ENCODE measurements at regions not wholly inside any gene's neighbourhood (a gene's known extent, or its start where the extent isn't known, plus 50 kb on each side); places are given as distances from the start of the nearest gene placed in this dataset.

DNA sequence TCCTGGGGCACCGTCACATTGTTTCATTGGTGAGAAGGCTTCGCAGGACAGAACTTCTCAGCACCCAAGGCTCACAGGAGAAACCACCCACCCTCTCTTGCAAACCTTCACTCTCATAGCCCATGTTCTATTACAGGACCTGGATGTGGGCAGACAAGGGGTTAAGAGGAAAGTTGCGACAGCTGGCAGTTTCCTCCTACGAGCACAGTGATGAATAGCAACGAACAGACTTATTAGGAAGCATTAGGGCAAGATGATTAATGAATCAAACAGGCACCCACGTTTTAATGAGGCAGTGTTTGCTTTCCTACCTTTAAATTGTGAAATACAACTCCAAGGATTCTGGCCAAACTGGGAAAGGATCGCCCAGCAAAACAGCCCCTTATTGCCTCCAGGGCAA is 339.3 kb downstream of the DRD1 start:
- no peak for ATAC-seq
- Mint-ChIP-seq H3K4me1 (ENCODE audit: low read depth) (no peaks in the 10 kb centered on the region), H3K27ac (no peak overlapping the region), H3K27me3 (ENCODE audit: low read depth) (peaks cover 9% of the 10 kb centered on the region), H3K4me3 (no peak overlapping the region), H3K36me3 (ENCODE audit: low read depth) (no peaks in the 10 kb centered on the region), H3K9me3 (ENCODE audit: insufficient read depth) (peaks cover 6% of the 10 kb centered on the region)
- DNase-seq: no peak
- POLR2A ChIA-PET: no interaction called here
- CTCF ChIA-PET: no interaction called here

DNA sequence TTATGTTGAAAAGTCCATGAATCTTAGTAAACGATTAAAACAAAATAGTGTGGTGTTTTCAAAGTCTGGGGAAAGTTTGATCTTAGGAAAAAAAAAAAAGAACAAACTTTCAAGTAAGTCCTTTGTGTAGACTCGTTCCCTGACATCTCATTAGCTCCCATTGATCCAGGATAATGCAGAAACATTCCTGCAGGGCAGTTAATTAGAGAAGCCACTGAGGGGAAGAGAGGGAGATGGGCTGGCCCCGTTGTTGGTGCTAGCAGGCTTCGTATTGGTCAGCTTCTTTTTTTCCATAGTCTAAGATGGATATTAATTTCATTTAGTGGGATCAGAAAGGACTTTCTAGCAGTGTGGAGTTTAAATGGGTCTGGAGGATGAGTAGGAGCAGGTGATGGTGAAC is 340.2 kb downstream of the DRD1 start:
- no peaks in the 10 kb centered on the region for H3K4me1 Mint-ChIP-seq (ENCODE audit: low read depth)

GRCh38 chr5:175102717-175103116 is 341.3 kb downstream of the DRD1 start:
- ATAC-seq: no peak
- ChIA-PET CTCF (no interaction called here), POLR2A (no interaction called here)
- Mint-ChIP-seq H3K4me1 (ENCODE audit: low read depth) (no peaks in the 10 kb centered on the region), H3K4me3 (no peak overlapping the region), H3K36me3 (ENCODE audit: low read depth) (no peaks in the 10 kb centered on the region), H3K9me3 (ENCODE audit: insufficient read depth) (no peaks in the 10 kb centered on the region), H3K27ac (no peak overlapping the region), H3K27me3 (ENCODE audit: low read depth) (peaks cover 9% of the 10 kb centered on the region)
- no peak for DNase-seq

More for the DNA sequence above, 340.2 kb downstream of the DRD1 start:
- H3K36me3 Mint-ChIP-seq (ENCODE audit: low read depth): no peaks in the 10 kb centered on the region
- ChIA-PET CTCF (no interaction called here), POLR2A (no interaction called here)
- ATAC-seq (no peak), DNase-seq (no peak)
- no peak overlapping the region for H3K4me3 Mint-ChIP-seq
- peaks cover 9% of the 10 kb centered on the region for H3K27me3 Mint-ChIP-seq (ENCODE audit: low read depth)
- no peak overlapping the region for H3K27ac Mint-ChIP-seq
- no peaks in the 10 kb centered on the region for H3K9me3 Mint-ChIP-seq (ENCODE audit: insufficient read depth)

GRCh38 chr5:175098301-175098700 is 345.7 kb downstream of the DRD1 start:
- Mint-ChIP-seq H3K27ac (no peak overlapping the region), H3K4me3 (no peak overlapping the region), H3K27me3 (ENCODE audit: low read depth) (peaks cover 7% of the 10 kb centered on the region), H3K4me1 (ENCODE audit: low read depth) (no peaks in the 10 kb centered on the region), H3K9me3 (ENCODE audit: insufficient read depth) (no peaks in the 10 kb centered on the region), H3K36me3 (ENCODE audit: low read depth) (no peaks in the 10 kb centered on the region)
- no peak for ATAC-seq
- no peak for DNase-seq
- CTCF ChIA-PET: no interaction called here
- POLR2A ChIA-PET: no interaction called here

GRCh38 chr5:175096469-175097165 is 347.4 kb downstream of the DRD1 start:
- CTCF ChIA-PET: no interaction called here
- POLR2A ChIA-PET: no interaction called here
- no peak for DNase-seq
- no peak overlapping the region for H3K27ac Mint-ChIP-seq
- no peak overlapping the region for H3K4me3 Mint-ChIP-seq
- no peak for ATAC-seq
- H3K27me3 Mint-ChIP-seq (ENCODE audit: low read depth): peaks cover 2% of the 10 kb centered on the region
- H3K9me3 Mint-ChIP-seq (ENCODE audit: insufficient read depth): no peaks in the 10 kb centered on the region
- no peaks in the 10 kb centered on the region for H3K4me1 Mint-ChIP-seq (ENCODE audit: low read depth)
- no peaks in the 10 kb centered on the region for H3K36me3 Mint-ChIP-seq (ENCODE audit: low read depth)

GRCh38 chr5:175094461-175094860 is 349.5 kb downstream of the DRD1 start:
- Mint-ChIP-seq H3K4me1 (ENCODE audit: low read depth) (no peaks in the 10 kb centered on the region), H3K36me3 (ENCODE audit: low read depth) (no peaks in the 10 kb centered on the region), H3K9me3 (ENCODE audit: insufficient read depth) (no peaks in the 10 kb centered on the region), H3K4me3 (no peak overlapping the region), H3K27me3 (ENCODE audit: low read depth) (peaks cover 2% of the 10 kb centered on the region), H3K27ac (no peak overlapping the region)
- ATAC-seq (no peak), DNase-seq (no peak)
- ChIA-PET POLR2A (no interaction called here), CTCF (no interaction called here)

GRCh38 chr5:175092691-175093090 is 351.3 kb downstream of the DRD1 start:
- no peak for ATAC-seq
- Mint-ChIP-seq H3K27me3 (ENCODE audit: low read depth) (peaks cover 2% of the 10 kb centered on the region), H3K36me3 (ENCODE audit: low read depth) (no peaks in the 10 kb centered on the region), H3K27ac (no peak overlapping the region), H3K4me1 (ENCODE audit: low read depth) (no peaks in the 10 kb centered on the region), H3K9me3 (ENCODE audit: insufficient read depth) (no peaks in the 10 kb centered on the region), H3K4me3 (no peak overlapping the region)
- POLR2A ChIA-PET: no interaction called here
- CTCF ChIA-PET: no interaction called here
- no peak for DNase-seq

DNA sequence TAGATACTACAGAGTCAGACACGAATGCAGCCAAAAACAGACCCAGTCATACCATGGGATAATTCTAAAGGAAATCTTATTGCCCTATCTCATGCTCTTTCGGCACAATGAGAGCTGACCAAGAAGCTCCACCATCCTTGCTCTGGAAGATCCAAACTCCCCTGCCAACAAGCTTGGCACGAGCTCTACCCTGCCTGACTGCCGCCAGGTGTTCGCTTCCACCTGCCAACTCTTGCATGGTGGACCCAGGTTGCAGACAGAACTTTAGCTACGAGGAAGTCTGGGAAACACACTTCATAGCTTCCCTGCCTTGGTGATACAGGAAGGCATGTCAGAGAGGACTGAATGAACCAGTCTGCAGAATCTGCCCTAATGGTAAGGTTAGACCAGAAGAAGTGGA is 355.0 kb downstream of the DRD1 start:
- no peaks in the 10 kb centered on the region for H3K4me1 Mint-ChIP-seq (ENCODE audit: low read depth)
- H3K9me3 Mint-ChIP-seq (ENCODE audit: insufficient read depth): no peaks in the 10 kb centered on the region
- ChIA-PET POLR2A (no interaction called here), CTCF (no interaction called here)
- H3K36me3 Mint-ChIP-seq (ENCODE audit: low read depth): no peaks in the 10 kb centered on the region
- DNase-seq (no peak), ATAC-seq (no peak)
- no peak overlapping the region for H3K27ac Mint-ChIP-seq
- no peak overlapping the region for H3K4me3 Mint-ChIP-seq
- no peaks in the 10 kb centered on the region for H3K27me3 Mint-ChIP-seq (ENCODE audit: low read depth)

DNA sequence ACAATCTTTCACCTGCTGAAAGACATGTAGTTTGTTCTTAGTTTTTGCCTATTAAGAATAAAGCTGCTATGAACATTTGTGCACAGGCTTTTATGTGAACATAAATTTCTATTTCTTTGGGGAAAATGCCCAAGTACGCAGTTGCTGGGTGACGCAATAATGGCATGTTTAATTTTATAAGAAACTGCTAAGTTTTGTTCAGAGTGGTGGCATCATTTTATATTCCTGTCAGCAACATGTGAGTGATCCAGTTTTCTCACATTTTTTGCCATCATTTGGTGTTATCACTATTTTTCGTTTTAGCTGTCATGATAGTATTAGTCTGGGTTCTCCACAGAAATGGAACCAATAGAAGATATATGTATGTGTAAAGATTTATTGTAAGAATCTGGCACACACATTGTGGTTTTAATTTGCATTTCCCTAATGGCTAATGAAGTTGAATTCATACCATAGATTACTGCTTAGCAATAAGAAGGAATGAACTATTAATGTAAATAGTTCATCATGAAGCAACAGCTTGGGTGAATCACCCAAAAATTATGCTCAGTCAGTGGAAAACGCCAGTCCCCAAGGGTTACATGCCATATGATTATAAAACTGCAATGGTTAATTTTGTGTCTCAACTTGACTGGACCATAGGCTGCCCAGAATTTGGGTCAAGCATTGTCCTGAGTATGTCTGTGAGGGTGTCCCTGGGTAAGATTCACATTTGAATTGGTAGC is 358.6 kb downstream of the MSX2 start:
- no peak overlapping the region for H3K4me3 Mint-ChIP-seq
- no peaks in the 10 kb centered on the region for H3K4me1 Mint-ChIP-seq (ENCODE audit: low read depth)
- ATAC-seq (no peak), DNase-seq (no peak)
- no peaks in the 10 kb centered on the region for H3K36me3 Mint-ChIP-seq (ENCODE audit: low read depth)
- CTCF ChIA-PET: no interaction called here
- H3K9me3 Mint-ChIP-seq (ENCODE audit: insufficient read depth): no peaks in the 10 kb centered on the region
- H3K27me3 Mint-ChIP-seq (ENCODE audit: low read depth): no peaks in the 10 kb centered on the region
- POLR2A ChIA-PET: no interaction called here
- H3K27ac Mint-ChIP-seq: no peak overlapping the region

DNA sequence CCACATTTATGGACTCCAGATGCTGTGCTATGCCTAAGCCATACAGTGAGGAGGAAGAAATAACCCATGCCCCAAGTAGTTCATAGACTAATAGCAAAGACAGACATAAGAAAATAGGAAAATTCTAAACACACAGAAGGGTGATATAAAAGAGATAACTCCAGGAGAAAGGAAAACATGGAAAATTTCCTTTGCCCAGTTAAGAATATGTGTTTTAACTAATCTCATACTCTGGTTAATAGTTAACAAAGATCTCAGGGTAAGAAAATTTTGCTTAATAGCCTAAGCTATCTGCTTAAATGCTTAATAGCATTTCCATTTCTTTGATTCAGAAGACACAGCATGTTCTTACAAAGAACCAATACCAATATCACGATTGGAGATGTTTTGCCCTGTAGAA is 358.0 kb downstream of the MSX2 start:
- no peaks in the 10 kb centered on the region for H3K4me1 Mint-ChIP-seq (ENCODE audit: low read depth)
- no peak for DNase-seq
- H3K4me3 Mint-ChIP-seq: no peak overlapping the region
- H3K9me3 Mint-ChIP-seq (ENCODE audit: insufficient read depth): no peaks in the 10 kb centered on the region
- no peaks in the 10 kb centered on the region for H3K27me3 Mint-ChIP-seq (ENCODE audit: low read depth)
- no peak for ATAC-seq
- CTCF ChIA-PET: no interaction called here
- POLR2A ChIA-PET: no interaction called here
- H3K27ac Mint-ChIP-seq: no peak overlapping the region
- no peaks in the 10 kb centered on the region for H3K36me3 Mint-ChIP-seq (ENCODE audit: low read depth)

DNA sequence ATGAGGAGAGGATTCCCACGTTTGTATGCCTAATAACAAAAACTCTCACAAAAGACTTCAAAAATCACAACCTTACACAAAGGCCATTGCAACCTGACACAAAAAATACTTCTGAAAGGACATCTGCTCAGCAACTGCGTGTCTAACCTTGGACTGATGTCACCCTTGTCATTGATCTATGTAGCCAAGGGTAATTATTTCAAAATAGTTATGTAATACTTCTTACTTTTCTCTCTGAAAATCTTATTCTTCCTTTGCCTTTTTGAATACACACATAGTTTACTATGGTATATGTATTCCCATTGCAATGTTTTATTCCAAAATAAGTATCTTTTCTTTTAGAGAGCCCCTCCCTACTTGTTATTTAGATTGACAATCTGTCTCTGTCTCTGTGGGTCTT is 355.3 kb downstream of the MSX2 start:
- ChIA-PET POLR2A (no interaction called here), CTCF (no interaction called here)
- no peaks in the 10 kb centered on the region for H3K27me3 Mint-ChIP-seq (ENCODE audit: low read depth)
- no peak overlapping the region for H3K4me3 Mint-ChIP-seq
- DNase-seq: no peak
- no peaks in the 10 kb centered on the region for H3K9me3 Mint-ChIP-seq (ENCODE audit: insufficient read depth)
- no peaks in the 10 kb centered on the region for H3K36me3 Mint-ChIP-seq (ENCODE audit: low read depth)
- H3K27ac Mint-ChIP-seq: no peak overlapping the region
- no peaks in the 10 kb centered on the region for H3K4me1 Mint-ChIP-seq (ENCODE audit: low read depth)
- ATAC-seq: no peak

GRCh38 chr5:175070283-175070682 is 345.9 kb downstream of the MSX2 start:
- no peaks in the 10 kb centered on the region for H3K4me1 Mint-ChIP-seq (ENCODE audit: low read depth)
- H3K27me3 Mint-ChIP-seq (ENCODE audit: low read depth): peaks cover 2% of the 10 kb centered on the region
- no peaks in the 10 kb centered on the region for H3K9me3 Mint-ChIP-seq (ENCODE audit: insufficient read depth)
- POLR2A ChIA-PET: no interaction called here
- no peak overlapping the region for H3K27ac Mint-ChIP-seq
- no peak for ATAC-seq
- no peaks in the 10 kb centered on the region for H3K36me3 Mint-ChIP-seq (ENCODE audit: low read depth)
- no peak for DNase-seq
- H3K4me3 Mint-ChIP-seq: no peak overlapping the region
- CTCF ChIA-PET: no interaction called here

DNA sequence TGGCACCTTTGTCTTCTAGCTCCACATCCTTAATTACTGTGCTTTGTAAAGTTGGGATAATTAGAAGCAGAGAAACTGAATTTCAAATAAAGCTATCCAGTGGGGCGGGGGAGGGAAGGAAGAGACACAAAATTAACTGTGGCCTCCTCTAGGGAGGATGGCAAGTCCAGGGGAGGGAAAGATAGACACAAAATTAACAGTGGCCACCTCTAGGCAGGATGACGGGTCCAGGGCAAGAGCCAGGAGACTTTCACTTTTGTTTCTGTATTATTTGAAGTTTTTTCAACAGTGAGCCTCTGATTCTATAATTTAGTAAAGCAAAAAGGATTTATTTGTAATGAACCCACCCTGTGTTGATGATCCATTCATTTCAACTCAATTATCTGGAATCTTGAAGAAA is 335.9 kb downstream of the MSX2 start:
- POLR2A ChIA-PET: interaction anchor here (0.6 kb wide), 1 partner anchor 107 kb away, joined by 3 read pairs; no protein-coding TSS in a partner anchor

More for the DNA sequence above, 335.9 kb downstream of the MSX2 start:
- H3K9me3 Mint-ChIP-seq (ENCODE audit: insufficient read depth): no peaks in the 10 kb centered on the region
- H3K4me3 Mint-ChIP-seq: peak overlapping the region; percentile 64
- DNase-seq (peak; percentile 23), ATAC-seq (peak; percentile 78)
- H3K27ac Mint-ChIP-seq: peak overlapping the region; percentile 32
- no peaks in the 10 kb centered on the region for H3K36me3 Mint-ChIP-seq (ENCODE audit: low read depth)
- peaks cover 17% of the 10 kb centered on the region for H3K27me3 Mint-ChIP-seq (ENCODE audit: low read depth)
- CTCF ChIA-PET: no interaction called here
- peaks cover 13% of the 10 kb centered on the region for H3K4me1 Mint-ChIP-seq (ENCODE audit: low read depth)

Data from activated CD8-positive, alpha-beta T cell treated with anti-CD3 and anti-CD28 coated beads, Interleukin-2, amount 10 ng/mL, durations not matched to agents 7 days and 5 days (primary cell).